ENCODE measurements at regions not wholly inside any gene's neighbourhood (a gene's known extent, or its start where the extent isn't known, plus 50 kb on each side); places are given as distances from the start of the nearest gene placed in this dataset.

DNA sequence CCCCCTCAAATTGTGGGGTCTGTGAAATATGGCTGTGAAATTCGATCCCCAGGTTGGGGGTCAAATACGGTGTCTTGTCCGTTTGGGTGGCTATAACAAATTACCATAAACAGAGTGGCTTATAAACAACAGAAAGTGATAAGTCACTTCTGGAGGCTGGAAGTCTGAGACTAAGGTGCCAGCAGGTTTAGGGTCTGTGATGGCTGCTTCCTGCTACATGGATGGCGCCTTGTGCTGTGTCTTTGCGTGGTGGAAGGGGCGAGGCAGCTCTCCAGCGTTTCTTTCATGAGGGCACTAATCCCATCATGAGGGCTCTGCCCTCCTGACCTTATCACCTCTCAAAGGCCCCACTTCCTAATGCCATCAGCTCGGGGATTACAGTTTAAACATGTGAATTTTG lies 120.0 kb downstream of the IRF8 start:
- no peak for DNase-seq

DNA sequence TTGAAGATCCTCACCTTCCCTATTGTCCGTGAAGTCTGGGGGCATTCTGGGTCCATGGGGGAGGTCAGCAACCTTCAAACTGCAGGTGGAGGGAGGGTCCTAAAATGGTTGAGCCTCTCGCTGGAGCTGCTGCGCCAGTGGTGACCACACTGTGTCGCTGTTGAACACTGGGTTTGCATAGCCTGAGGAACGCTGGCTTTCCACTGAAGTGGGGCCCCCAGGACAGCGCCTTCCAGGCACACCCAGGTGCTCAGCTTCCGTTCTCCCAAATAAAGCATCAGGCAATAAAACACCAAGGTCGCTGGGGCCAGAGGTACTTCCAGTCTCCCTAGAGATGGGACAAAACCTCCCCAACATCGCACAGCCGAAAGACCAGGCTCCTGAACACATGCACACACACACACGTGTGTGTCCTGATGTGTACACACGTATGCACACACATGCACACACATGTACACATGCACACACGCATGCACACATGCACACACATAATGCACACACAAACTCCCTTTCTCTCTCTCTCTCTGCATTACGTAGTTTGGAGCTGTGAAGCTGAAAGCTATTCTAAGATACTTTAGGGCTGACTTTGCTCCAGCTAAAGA lies 120.6 kb downstream of the IRF8 start:
- no peak for DNase-seq

DNA sequence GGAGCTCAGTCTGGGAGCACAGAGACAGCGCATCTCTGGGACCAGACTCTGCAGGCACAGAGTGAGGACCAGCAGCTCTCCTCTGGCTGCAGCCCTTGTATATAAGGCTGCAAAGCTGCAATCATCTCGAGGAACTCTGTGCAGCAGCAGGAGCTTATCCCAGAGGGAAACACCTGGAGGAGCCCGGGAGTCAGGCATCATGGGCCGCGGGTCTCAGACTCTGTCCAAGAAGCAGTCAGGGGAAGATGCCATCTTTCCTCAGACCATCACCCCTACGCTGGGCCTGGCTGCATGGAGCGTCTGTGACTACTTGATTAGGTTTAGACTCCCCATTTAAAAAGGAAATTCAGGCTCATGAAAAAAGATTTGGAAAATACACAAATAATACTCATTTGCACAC lies 122.0 kb downstream of the IRF8 start:
- no peak for DNase-seq

DNA sequence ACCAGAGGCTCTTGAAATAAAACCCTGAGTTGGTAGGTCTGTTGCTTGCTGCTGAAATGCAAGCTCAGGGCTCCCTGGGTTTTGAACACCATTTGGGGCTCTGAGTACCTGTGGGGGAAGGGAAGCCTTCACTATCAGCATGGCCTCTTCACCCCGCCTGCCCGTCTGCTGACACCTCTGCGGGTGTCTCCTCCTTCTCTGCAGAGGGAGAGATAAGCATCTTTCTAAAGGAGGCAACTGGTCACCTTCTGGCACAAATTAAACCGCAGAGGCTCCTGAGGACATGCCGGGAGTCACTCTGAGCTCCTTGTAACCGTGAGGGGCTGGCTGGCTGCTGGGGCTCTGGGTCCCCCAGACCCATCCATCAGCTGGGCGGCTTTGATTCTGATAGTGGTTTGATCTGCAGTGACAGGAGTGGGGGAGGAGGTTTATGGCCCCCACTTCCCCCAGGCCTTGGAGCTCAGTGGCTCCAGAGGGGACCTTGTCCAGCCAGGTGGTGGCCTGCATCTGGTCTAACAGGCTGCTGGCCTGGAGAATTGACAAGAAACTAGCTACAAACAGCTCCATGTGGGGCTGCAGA lies 123.5 kb downstream of the IRF8 start:
- no peak for DNase-seq

DNA sequence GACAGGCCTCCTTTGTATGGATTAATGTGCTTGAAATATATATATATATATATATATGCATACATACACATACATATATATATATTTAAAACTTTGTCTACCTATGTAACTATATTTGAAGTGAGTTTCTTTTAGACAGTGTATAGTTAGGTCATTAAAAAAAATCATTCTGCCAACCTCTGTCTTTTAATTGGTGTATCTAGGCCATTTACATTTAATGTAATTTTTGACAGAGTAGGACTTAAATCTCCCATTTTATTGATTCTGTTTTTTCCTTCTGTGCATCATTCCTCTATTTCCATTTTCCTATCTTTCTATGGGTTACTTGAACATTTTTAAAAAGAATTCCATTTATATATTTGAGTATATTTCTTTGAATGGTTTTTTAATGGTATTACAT lies 125.2 kb downstream of the IRF8 start:
- DNase-seq = no peak

DNA sequence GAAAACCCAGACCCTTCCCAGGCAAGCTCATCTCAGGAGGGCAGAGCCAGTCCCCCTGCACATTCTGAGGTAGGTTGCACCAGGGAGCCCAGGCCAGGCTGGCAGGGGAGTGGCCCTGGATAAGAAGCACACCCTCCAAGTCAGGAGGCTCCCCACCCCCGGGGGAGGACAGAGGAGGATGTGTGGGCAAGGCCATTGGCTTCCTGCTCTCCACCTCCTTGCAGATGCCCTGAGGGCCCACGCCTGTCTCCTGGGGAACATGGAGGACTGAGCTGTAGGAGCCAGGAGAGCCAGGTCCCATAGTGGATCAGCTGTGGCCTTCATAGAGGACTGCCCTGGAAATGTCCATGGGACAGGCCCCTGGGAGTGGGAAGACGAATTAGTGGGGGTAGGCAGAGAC lies 126.7 kb downstream of the IRF8 start:
- DNase-seq = no peak

DNA sequence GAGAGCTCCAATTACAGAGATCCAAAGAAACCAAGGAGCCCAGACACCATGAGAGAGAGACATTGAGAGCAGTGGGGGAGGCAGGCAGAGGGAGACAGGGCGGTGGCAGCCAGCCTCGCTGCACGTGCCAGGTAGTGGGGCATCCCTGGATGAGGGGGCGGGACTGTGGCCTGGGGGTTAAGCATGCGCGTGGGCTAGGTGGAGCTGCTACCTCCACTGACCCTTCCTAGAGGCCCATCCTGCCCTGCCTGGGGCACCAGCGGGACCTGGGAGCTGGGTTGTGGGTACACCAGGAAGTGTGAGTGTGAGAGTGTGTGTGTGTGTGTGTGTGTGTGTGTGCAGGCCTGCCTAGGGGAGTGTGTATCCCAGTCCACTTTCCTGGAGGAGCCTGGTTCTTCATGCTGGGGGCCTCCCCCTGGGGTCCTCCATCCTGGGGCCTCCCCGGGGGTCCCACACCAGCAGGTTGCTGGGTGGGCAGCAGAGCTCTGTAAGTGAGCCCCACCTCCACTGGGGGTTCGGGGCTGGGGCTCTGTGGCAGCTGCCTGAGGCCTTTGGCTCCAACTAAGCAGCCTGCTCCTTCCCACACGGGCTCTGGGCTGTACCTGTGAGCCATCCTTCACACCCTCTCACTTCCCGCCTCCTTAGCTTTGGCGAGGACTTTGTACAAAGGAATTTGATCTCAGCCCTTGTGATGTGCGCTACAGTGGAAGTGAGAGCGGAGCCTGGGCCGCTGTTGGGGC lies 127.4 kb downstream of the IRF8 start:
- DNase-seq = no peak

DNA sequence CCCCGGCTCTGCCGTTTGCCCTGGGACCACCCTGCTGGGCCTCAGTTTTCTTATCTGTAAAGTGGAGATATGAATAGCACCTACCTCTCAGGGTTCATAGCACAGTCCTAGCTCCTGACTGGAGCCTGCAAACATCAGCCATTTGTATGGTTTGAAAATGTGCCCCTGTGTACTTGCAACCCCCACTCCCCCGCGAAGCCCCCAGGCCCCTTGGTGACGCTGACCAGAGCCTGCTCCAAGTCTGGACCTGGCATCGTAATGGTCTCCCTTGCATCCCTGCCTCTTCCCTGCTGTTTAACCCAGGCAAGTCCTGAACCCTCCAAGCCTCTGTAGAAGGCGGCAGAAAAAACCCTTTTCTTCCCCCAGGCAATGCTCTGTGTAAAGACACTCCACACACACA lies 128.0 kb downstream of the IRF8 start:
- no peak for DNase-seq

DNA sequence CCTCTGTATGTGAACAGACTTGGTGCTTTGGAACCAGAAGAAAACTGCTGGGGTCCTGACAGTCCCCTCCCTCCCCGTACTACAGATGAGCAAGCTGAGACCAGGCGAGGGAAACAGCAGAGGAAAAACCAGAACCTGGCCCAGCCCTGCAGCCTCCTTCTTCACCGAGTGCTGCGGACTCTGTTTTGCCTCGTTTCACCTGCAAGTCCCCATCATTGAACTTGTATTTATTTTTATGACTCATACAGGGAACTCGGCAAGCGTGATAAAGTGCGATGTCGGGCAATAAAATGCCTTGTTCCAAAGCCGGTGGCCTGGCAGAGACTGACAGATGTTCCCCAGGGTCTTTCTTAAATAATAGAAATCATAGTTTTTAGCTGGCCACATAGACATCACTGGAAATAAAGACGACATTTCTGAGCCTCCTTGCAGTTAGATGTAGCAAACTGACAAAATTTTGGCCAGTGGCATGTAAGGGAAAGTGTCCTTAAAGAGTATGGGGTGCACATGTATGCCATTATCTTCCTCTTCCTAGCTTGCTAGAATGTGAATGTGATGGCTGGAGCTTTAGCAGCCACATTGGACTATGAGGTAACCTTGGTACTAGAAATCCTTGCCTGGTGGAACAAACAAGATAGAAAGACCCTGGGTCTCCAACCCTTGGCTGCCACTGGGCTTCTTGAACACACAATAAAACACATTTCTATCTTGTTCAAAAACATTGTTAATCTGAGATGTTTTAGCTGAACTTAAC lies 128.6 kb downstream of the IRF8 start:
- DNase-seq = no peak

DNA sequence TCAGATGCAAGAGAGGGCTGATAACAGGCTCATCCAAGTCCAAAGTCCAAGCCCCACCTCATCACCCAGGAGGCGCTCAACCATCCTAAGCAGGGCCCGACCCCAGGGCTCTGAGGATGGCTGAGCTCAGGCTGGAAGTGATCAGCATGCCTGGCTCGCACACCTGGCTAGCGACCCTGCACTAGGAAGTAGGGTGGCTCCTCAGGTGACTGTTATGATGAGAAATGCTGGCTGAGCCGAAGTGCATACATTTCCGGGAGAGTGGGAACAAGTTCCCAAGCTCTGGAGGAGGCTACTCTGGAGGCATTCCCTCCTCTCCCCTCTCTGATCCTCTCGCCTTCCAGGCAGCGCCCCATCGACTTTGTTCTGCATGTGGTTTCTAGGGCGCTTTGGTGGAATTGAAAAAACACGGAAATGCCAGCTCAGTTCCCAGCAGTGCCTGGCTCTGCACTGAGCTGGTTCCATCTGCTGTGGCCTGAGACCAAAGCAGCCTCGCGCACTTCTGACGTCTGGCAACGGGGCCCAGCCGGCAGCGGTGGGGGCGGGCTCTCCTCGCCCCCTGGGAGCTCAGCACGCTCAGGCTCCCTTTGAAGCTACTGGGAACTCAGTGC lies 130.3 kb downstream of the IRF8 start:
- DNase-seq = no peak

DNA sequence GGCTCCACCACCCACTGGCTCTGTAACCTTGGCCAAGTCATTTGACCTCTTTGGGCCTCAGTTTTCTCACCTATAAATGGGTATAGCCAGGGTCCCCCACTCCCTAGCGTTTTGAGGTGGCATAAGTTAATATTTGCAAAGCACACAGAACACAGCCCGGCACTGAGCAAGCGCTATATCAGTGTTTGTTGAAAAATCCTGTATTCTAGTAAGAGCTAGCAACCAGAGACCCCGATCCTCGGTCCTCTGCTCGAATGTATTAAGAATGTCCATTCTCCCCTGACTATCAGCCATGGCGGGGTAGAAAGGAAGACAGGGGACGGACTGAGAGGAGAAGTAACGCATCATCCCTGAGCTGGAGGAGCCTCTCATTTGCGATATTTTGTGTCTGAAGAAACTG lies 131.2 kb downstream of the IRF8 start:
- DNase-seq = no peak

DNA sequence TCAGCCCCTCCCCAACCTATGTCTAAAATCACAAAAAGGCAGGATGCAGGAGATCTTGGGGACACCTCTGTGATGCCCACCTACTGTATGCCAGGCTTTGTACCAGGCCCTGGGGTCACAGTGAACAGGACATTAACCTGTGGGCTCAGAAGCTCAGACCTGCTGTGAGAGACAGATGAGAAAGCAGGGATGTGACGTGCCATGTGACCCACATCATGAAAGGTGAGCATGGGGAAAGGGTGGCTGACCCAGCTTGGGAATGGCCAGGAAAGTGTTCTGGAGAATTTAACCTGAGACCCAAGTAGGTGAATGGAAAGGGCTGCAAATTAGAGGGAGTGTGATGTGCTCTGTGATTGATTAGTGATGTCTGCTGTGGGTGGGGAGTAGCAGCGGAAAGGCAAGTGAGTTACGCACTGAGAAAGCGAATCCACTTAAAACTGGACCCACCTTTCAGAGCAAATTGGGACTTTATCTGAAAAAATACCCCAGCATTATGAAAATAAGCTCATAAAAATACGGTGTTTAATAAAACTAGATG lies 132.2 kb downstream of the IRF8 start:
- no peak for DNase-seq

DNA sequence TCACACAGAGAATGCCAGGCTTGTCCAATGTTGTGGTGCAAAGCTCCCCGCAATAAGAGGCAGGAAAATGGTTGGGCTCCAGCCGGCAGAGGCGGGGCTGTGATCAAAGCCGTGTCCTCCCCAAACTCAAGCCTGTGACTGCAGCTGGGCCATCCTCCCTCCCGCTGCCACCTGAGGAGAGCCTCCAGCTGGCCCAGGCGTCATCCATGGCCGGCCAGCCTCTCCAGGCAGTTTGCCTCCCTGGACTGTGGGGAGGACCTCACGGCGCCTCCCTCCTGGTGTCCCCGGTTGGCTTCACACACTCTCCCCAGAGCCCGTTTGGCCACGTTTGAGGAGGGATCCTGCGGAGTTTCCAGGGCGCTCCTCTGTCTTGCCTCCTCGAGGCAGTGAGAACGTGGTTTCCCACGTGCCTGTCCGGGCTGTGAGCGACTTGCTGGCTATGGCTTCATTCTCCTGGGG lies 134.1 kb downstream of the IRF8 start:
- no peak for DNase-seq

DNA sequence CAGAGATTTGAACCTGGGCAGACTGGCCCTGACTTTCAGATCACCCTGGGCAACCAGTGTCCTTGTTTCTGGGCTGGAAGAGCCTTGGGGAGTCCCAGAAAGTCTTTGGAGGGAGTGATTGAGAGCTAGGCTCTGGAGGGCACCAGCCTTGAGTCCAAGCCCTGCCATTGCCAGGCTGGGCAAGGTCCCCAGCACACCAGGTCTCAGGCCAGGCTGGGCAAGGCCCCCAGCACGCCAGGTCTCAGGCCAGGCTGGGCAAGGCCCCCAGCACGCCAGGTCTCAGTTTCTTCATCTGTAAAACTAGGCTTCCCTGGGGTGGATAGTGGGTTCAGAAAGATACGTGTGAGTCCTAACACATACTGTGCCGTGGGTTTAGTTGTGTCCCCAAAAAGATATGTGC lies 135.0 kb downstream of the IRF8 start:
- DNase-seq = no peak

DNA sequence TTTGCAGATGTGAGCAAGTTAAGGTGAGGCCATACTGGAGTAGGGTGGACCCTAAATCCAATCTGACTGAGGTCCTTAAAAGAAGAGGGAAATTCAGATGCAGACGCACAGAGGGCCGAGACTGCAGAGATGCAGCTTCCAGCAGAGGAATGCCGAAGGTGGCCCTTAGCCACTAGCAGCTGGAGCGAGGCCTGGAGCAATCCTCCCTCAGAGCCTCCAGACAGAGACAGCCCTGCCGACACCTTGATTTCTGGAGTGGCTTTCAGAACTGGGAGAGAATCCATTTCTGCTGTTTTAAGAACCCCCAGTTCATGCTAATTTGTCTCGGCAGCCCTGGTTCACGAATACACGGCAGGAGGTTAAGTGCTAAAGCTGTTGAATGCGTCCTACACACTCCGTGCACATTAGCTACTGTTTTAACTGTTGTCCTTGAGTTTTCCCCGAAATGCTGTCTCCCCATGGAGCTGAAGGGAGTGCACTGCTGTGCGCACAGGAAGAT lies 135.5 kb downstream of the IRF8 start:
- DNase-seq = no peak

DNA sequence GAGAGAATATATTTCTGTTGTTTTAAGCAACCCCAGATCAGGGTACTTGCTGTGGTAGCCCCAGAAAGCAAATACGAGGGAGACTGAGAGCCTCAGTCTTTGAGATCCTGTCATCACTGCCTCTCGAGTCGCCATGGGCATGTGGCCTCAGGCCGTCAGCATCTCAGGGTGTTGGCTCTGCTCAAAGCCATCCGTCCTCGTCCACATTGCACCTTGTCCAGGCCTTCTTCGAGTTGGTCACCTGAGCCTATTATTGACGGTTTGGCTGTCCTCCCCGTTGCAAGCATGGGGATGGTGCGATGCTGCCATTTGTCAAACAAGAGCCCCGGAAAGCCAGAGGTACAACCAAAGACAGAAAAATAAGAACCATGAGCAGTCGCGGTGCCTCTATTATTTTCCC lies 136.9 kb downstream of the IRF8 start:
- no peak for DNase-seq

DNA sequence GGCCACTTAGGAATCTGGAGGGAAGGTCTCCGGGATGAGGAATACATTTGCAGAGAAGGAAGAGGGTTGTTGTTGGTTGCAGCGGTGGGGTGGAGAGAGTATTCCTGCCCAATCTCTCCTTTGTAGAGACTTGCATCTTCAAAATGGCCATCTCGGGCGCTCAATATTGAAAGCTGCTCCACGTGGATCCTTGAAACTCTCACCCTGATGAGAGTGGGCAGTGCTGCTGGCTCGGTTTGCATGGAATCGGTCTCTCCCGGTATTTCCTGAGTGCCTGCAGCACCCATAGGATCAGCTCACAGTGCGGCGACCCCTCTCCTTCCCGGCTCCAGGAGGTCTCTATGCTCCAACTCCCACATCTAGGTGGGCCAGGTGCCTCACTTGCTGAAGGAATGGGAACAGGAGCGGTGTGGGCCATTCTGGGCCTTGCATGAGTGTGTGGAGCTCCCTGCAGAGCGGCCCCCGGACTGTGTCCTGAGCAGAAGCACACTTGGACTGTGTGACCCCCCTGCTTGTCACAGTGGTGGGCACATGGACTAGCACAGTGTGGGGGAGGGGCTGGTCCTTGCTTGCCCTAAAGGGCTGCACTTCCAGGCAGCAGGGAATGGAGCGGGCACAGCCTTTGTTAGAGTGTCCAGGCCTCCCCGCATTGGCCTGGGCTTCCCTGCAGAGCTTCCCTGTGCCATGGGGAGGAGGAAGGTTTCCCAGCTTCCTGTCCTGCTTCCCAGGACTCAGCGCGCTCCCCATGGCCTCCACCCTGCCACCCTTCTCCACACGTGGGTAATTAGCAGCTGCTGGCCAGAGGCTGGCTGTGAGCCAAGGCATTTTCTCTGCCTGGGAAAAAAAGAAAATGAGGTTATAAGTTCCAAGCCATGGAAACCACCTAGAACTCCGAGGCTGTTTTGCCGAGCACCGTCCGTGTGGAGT lies 139.3 kb downstream of the IRF8 start:
- no peak for DNase-seq

DNA sequence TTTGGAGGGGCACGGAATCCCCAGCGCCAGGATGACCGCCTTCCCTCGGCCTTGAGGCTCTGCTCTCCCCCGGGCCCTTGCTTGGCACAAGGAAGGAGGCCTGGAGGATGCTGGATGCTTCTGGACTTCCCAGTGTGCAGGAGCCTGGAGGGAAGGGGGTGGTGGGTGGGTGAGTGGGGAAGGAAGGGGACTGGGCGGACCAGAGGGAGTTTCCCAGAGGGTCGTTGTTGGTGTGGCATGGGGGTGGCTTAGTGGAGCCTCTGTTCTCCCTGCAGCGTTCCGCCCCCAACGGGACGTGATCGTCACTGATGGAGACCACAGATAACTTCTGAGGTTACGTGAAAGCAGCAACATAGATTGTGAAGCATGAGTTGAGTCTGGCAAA lies 140.0 kb downstream of the IRF8 start:
- no peak for DNase-seq

DNA sequence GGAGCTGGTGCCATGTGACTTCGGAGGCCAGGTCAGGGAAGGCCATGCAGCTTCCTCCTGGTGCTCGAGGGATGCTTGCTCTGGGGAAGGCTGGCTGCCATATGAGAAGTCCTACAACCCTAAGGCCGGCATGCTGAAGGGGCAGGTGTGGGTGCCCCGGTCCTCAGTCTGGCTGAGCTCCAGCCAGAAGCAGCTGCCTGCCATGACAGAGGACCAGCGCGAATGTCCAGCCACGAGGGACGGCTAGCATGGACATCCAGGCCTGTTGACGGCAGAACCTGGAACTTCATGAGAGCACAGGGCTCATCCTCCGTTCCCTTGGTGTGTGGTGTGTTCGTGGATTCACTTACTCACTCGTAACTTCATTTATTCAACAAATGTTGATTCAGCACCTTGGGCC lies 140.6 kb downstream of the IRF8 start:
- no peak for DNase-seq

DNA sequence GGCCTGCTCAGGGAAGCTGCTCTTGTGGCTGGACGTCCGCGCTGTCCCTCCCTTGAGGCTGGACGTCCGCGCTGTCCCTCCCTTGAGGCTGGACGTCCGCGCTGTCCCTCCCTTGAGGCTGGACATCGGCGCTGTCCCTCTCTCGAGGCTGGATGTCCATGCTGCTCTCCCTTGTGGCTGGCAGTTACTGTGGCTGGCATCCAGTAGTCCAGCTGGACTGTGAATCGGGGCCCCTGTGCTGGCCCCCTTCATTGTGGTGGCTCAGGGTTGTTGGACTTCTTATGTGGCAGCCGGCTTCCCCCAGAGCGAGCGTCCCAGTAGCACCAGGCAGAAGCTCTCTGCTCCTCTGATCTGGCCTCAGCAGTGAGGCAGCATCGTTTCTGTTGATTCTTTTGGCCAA lies 141.5 kb downstream of the IRF8 start:
- DNase-seq = no peak

DNA sequence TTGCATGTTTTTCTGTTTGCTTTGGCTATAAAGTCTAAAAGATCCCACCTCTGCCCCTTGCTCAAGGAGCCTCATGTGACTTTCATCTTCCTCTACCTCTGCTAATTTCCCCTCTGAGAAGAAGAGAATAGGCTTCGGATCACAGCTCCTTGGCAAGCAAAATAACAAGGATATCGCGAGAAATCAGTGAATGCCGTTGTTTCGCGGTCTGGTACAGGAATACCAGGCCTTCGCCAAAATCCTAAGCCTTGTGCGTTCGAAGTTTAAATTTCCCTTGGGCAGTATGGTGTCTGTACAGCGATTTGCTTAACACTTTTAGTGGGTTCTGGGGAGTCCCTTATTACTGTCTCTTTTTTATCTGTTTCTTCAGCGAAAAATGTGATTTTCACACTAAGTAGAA lies 142.3 kb downstream of the IRF8 start:
- no peak for DNase-seq

DNA sequence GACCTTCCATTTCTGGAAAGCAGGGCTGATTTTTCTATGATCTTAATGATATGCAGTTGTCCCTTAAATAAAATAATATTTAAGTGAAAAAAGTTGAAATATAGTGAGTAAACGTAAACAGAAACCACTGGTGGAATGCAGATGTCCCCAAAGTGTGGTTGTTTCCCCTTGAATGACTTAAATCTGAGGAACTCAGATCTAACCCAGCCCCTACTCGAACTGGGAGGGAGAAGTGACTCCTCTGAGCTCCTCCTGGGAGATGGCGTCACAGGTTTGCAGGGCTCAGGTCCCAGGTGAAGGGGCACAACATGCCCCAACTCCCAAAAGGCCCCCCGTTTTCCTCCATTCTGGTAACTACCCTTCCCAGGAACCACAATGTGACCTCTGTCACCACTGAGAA lies 142.8 kb downstream of the IRF8 start:
- no peak for DNase-seq
